Fibroblast of mammary gland (primary cell): ENCODE measurements at regions not wholly inside any gene's neighbourhood (a gene's known extent, or its start where the extent isn't known, plus 50 kb on each side); places are given as distances from the start of the nearest gene placed in this dataset.
A peak's percentile ranks its signal among the peaks of the same experiment; 100 is the strongest.

Source experiments
- DNase-seq: peaks from one replicate; pipeline ENCODE4 v3.0.0-alpha.2; 2010; ENCODE audit warnings: low read depth
- H3K4me3 ChIP-seq: 2 replicates; pipeline ENCODE4 v1.5.1; 2011; ENCODE audit warnings: low read depth, mild to moderate bottlenecking, low read length, moderate library complexity; ENCODE audit not compliant: control insufficient read depth
- TF ChIP-seq, protein P1 (sequence below): conservative IDR thresholded peaks from 2 replicates; pipeline ENCODE4 v1.5.1; 2011; ENCODE audit warnings: low read depth, low read length, inconsistent platforms; ENCODE audit not compliant: control insufficient read depth, insufficient read depth

DNA sequence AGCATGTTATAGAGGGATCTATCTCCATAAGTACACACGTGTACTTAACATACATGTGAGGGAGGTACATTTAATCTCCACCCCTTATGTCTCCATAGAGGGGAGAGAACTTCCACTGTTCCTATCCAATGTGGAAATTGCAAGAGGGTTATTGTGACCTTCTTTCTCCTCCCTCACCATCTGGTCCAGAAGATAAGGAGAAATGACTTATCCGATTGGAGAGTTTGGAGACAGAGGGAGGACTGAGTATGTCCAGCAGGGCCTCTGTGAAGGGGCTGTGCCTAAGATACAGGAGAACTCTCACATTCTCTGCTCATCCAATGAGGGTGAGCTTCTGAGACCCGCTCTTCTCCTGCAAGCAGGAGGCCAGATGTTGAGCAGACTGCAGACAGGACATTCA is 113.1 kb downstream of the QDPR start:
- DNase-seq, result no peak
- H3K4me3 ChIP-seq, result no peak overlapping the region
- TF ChIP-seq, protein P1, sequence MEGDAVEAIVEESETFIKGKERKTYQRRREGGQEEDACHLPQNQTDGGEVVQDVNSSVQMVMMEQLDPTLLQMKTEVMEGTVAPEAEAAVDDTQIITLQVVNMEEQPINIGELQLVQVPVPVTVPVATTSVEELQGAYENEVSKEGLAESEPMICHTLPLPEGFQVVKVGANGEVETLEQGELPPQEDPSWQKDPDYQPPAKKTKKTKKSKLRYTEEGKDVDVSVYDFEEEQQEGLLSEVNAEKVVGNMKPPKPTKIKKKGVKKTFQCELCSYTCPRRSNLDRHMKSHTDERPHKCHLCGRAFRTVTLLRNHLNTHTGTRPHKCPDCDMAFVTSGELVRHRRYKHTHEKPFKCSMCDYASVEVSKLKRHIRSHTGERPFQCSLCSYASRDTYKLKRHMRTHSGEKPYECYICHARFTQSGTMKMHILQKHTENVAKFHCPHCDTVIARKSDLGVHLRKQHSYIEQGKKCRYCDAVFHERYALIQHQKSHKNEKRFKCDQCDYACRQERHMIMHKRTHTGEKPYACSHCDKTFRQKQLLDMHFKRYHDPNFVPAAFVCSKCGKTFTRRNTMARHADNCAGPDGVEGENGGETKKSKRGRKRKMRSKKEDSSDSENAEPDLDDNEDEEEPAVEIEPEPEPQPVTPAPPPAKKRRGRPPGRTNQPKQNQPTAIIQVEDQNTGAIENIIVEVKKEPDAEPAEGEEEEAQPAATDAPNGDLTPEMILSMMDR, result no peak

DNA sequence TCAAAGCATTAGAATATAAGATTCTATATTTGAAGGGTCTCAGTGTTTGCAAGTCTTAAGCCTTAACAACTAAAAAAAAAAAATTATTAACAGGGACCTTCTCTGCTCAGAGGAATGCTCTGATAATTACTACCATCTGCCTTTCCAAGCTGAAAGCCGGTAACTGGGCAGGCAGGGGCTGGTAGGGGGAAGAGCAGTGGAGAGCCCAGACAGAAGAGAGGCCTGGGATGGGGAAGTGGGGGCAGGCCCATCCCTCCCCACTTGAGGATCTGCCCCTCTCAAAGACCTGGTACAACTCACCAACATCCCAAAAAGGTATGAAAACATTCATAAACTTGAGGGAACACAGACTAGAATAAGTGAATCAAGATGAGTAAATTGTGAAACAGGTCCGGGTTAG is 113.9 kb downstream of the QDPR start:
- DNase-seq, result no peak
- TF ChIP-seq, protein P1, result no peak

DNA sequence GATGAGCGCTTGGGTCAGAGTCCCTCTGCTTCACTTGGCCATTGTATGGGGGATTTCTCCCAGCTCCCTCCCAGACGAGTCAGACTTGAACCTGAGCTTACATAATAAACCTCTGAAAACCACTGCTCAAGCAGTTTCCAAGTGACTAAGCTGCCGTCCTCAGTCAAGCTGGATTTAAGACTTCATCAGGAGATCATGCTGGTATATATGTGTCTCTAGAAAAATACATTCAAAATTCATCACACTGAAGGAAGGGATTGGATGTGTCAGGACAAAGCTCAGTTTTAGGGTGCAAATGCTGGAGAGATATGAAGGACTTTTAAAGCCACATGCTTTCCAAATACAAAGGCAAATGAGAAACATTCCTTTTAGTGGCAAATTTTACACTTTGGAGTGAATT is 114.3 kb downstream of the QDPR start:
- peak; percentile 16 for DNase-seq
- TF ChIP-seq, protein P1, result no peak
- no peak overlapping the region for H3K4me3 ChIP-seq

More for the DNA sequence above, 113.9 kb downstream of the QDPR start:
- H3K4me3 ChIP-seq, result no peak overlapping the region

DNA sequence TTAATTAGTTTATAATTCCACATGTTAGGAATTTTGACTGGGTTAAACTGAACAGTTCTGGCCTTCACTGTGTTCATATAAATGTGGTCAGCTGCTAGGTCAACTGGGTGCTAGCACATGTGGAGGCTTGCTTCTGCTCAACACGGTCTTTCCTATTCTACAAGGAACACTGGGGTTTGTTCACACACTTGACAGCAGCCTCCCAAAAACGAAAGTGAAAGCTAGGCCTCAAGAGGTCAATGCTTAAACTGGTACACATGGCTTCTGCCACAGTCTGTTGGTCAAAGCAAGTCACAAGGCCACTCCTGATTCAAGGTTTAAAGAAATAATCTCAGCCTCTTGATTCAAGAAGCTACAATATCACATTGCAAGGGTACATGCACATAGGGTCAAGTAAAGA is 126.5 kb downstream of the QDPR start:
- DNase-seq, result peak; percentile 42
- H3K4me3 ChIP-seq, result no peak overlapping the region
- TF ChIP-seq, protein P1, result no peak

DNA sequence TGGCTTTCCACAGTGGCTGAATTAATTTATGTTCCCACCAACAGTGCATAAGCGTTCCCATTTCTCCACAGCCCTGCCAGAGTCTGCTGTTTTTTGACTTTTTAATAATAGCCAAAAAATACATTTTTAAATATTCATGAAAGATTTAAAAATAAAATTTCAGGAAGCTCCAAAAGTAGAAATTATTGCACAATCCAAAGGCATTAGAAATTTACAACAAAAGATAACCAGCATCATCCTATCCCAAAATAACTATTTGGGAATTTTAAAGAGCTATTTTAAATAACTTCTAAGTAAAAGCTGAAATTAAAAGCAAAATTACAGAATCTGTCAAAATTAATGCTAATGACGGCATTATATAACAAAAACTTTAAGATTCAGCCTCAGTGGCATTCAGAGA is 131.5 kb downstream of the QDPR start:
- TF ChIP-seq, protein P1, result no peak
- DNase-seq, result no peak
- H3K4me3 ChIP-seq, result no peak overlapping the region

DNA sequence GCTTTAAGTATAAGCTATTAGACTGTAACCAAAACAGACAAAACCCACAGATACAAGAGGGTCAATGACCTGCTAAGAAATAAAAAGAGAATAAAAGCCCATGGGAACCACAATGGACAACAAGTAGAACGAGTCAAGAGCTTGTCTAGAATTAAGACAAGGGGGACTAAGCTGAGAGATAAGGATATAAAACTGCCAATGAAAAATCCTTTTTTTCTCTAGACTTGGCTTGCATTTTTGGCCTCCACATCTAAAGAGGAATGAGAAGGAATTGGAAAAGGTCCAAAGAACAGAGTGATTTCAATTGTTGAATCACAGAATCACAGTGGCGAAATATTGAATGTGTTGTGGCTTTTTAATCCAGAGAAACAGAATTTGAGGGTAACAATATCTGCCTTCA is 135.7 kb downstream of the QDPR start:
- DNase-seq, result peak; percentile 69
- TF ChIP-seq, protein P1, result no peak
- H3K4me3 ChIP-seq, result no peak overlapping the region

DNA sequence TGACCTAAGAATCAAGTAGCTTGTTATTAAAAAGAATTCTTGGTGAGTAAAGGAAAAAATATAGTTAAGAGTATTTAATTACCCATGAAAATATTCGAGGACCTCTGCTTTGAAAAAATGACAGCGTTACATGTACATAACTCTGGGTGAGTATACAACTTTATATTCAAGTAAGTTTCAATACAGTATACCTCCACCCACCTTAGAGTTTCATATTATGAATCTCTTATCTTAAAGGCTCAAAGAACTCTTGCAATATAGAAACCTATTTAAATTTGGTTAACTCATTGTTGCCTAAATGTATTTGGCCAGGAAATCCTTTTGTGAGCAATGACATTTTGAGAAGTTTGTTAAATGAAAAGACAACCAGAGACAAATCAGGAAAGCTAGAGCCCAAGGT is 138.2 kb downstream of the QDPR start:
- no peak overlapping the region for H3K4me3 ChIP-seq
- TF ChIP-seq, protein P1, result no peak
- DNase-seq, result no peak
